ENCODE measurements at regions not wholly inside any gene's neighbourhood (a gene's known extent, or its start where the extent isn't known, plus 50 kb on each side); places are given as distances from the start of the nearest gene placed in this dataset.

- TF ChIP-seq CTCF (conservative IDR thresholded peaks at IDR 0.05 in 1 of 2, IDR thresholded peaks at IDR 0.05 in 1 of 2; ENCODE audit: extremely low read depth in 1 of 2, insufficient read depth in 1 of 2, low read depth in 1 of 2, low read length in 2 of 2) (no peak), EZH2 (IDR thresholded peaks at IDR 0.05; ENCODE audit: borderline replicate concordance, low read length) (no peak)
These were observed 80.4 kb downstream of the IFI44 start for GRCh38 chr1:78730054-78730453.

Measured in mammary epithelial cell (primary cell).